AG04450 (cell line): ENCODE measurements at regions not wholly inside any gene's neighbourhood (a gene's known extent, or its start where the extent isn't known, plus 50 kb on each side); places are given as distances from the start of the nearest gene placed in this dataset.

Experiments used
- CTCF ChIA-PET: fragments of 300-600, 350-600 bp; formaldehyde crosslinking; extraction: SDS; loops from one replicate; lab custom pipeline; 2022; ENCODE audit warnings: antibody characterized with exemption, inconsistent platforms; lab: Charles Lee
- POLR2A ChIA-PET: fragments of 350-600 bp; formaldehyde crosslinking; extraction: SDS; loops from one replicate; lab custom pipeline; 2021; ENCODE audit warnings: antibody characterized with exemption, inconsistent platforms; lab: Yijun Ruan, JAX
- DNase-seq: peaks from one replicate; pipeline ENCODE4 v3.0.0-alpha.2; 2011; ENCODE audit warnings: low read depth, low spot score
- H3K27ac ChIP-seq: one replicate; pipeline ENCODE4 v1.5.1; 2012; ENCODE audit warnings: low read depth, low read length, control low read depth
- H3K27me3 ChIP-seq: one replicate; pipeline ENCODE4 v1.6.0; 2012; ENCODE audit warnings: low read length; ENCODE audit not compliant: control insufficient read depth, insufficient read depth
- H3K4me3 ChIP-seq: 2 replicates; pipeline ENCODE4 v1.5.1; 2011; ENCODE audit warnings: mild to moderate bottlenecking, low read depth, low read length, control low read depth
- H3K9me3 ChIP-seq: 2 replicates; pipeline ENCODE4 v1.5.1; 2012; ENCODE audit warnings: low read length; ENCODE audit not compliant: control insufficient read depth, insufficient read depth
- CTCF ChIP-seq: IDR thresholded peaks from 2 replicates; pipeline ENCODE4 v1.5.1; 2011; ENCODE audit warnings: low read depth, low read length, control low read depth, inconsistent platforms

GRCh38 chr4:163624727-163625126, 130.2 kb downstream of the TMA16 start:
- POLR2A ChIA-PET, result no interaction called here
- no peak for TF ChIP-seq CTCF

DNA sequence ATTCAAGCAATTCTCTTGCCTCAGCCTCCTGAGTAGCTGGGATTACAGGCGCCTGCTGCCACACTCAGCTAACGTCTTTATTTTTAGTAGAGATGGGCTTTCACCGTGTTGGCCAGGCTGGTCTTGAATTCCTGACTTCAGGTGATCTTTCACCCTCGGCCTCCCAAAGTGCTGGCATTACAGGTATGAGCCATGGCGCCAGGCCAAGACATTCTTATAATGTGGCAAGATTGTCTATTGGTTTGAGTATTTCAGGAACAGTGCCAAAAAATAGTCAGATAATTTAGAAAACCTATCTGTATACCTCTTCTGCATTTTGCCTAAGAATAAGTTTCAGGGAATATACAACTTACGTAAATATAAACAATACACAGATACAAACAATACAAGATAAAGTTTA, 136.8 kb downstream of the TMA16 start:
- no peak overlapping the region for H3K27ac ChIP-seq
- H3K27me3 ChIP-seq, result no peaks in the 10 kb centered on the region
- ChIA-PET POLR2A (no interaction called here), CTCF (no interaction called here)
- no peak overlapping the region for H3K4me3 ChIP-seq
- DNase-seq, result no peak
- no peaks in the 10 kb centered on the region for H3K9me3 ChIP-seq
- TF ChIP-seq CTCF, result no peak

More at GRCh38 chr4:163624727-163625126, 130.2 kb downstream of the TMA16 start:
- Histone ChIP-seq H3K9me3 (no peaks in the 10 kb centered on the region), H3K4me3 (no peak overlapping the region), H3K27ac (no peak overlapping the region), H3K27me3 (no peaks in the 10 kb centered on the region)
- no peak for DNase-seq
- CTCF ChIA-PET, result interaction anchor here (1.4 kb wide), 1 partner anchor 69 kb away, joined by 4 read pairs; no protein-coding TSS in a partner anchor

DNA sequence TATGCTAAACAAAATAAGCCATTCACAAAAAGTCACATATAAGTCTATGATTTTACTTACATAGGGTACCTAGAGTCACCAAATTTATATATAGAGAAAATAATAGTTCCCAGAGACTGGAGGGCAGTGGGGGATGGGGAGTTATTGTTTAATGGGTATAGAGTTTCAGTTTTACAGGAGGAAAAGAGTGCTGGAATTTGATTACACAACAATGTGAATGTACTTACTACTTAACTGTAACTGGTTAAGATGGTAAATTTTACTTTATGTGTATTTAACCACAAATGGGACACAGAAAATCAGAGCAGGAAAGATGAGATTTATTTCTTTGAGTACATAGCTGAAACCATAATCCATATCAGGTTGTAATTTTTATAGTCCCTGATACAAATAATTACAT, 144.4 kb downstream of the TMA16 start:
- POLR2A ChIA-PET, result no interaction called here
- no peaks in the 10 kb centered on the region for H3K9me3 ChIP-seq
- H3K27ac ChIP-seq, result no peak overlapping the region
- TF ChIP-seq CTCF, result no peak
- DNase-seq, result no peak
- no peak overlapping the region for H3K4me3 ChIP-seq
- CTCF ChIA-PET, result no interaction called here
- H3K27me3 ChIP-seq, result no peaks in the 10 kb centered on the region

DNA sequence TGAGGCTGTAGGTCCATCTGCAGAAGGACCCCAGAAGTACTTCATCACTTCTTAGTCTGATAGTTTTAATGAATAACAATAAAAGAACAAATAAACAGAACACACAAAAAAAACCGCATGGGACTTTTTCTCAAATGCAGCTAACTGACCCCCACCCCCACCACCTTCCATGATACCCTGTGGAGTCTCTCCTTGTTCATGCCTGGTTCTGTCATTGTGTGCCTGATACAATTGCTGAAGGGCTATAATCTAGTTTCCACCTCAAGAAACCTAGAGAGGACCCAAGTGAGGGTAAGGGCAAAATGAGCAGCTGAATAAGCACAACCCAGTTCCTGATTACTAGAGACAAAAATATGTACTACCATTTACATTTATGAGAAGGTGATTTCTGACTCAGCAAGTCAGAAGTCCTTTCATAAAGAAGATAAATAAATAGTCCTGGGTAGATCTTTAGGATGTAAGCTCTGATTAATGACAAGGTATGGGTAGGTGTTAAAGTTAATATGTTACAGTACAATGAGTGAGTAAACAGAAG, 155.1 kb downstream of the TMA16 start:
- no peak overlapping the region for H3K4me3 ChIP-seq
- ChIA-PET POLR2A (interaction anchor here (0.5 kb wide), 1 partner anchor 183 kb away, joined by 4 read pairs; no protein-coding TSS in a partner anchor), CTCF (interaction anchor here (0.5 to 0.9 kb wide), 3 partner anchors 106 to 1702 kb away, joined by 3 to 10 read pairs (median 3); no protein-coding TSS in a partner anchor)
- peaks cover 3% of the 10 kb centered on the region; the same call in 1 of the 2 replicates for H3K9me3 ChIP-seq
- no peak for DNase-seq
- no peak overlapping the region for H3K27ac ChIP-seq
- no peaks in the 10 kb centered on the region for H3K27me3 ChIP-seq
- TF ChIP-seq CTCF, result no peak

- no peak for DNase-seq
- TF ChIP-seq CTCF, result no peak
These were observed 157.3 kb downstream of the TMA16 start for GRCh38 chr4:163651761-163652160.

More at GRCh38 chr4:163651761-163652160, 157.3 kb downstream of the TMA16 start:
- ChIA-PET CTCF (no interaction called here), POLR2A (no interaction called here)
- Histone ChIP-seq H3K27me3 (no peaks in the 10 kb centered on the region), H3K27ac (no peak overlapping the region), H3K4me3 (no peak overlapping the region), H3K9me3 (no peaks in the 10 kb centered on the region)
